Dermis blood vessel endothelial cell (primary cell): ENCODE measurements at regions not wholly inside any gene's neighbourhood (a gene's known extent, or its start where the extent isn't known, plus 50 kb on each side); places are given as distances from the start of the nearest gene placed in this dataset.

Source experiments
- DNase-seq: peaks from one replicate; pipeline ENCODE4 v3.0.0; 2010

- DNase-seq: no peak
Observed at GRCh38 chrX:134173541-134174272, 63.3 kb upstream of the CCDC160 start.

GRCh38 chrX:134174273-134174660 lies 62.7 kb upstream of the CCDC160 start:
- no peak for DNase-seq

GRCh38 chrX:134174859-134175258 lies 62.1 kb upstream of the CCDC160 start:
- no peak for DNase-seq

GRCh38 chrX:134177527-134177926 lies 59.5 kb upstream of the CCDC160 start:
- no peak for DNase-seq

- no peak for DNase-seq
Observed at GRCh38 chrX:134180601-134181274, 56.2 kb upstream of the CCDC160 start.

GRCh38 chrX:134181275-134181660 lies 55.7 kb upstream of the CCDC160 start:
- DNase-seq: no peak

GRCh38 chrX:134183665-134184064 lies 53.3 kb upstream of the CCDC160 start:
- no peak for DNase-seq

GRCh38 chrX:134184936-134185335 lies 52.0 kb upstream of the CCDC160 start:
- no peak for DNase-seq

- no peak for DNase-seq
Observed at GRCh38 chrX:134186362-134187121, 50.4 kb upstream of the CCDC160 start.
